GM12865 (cell line): ENCODE measurements at regions not wholly inside any gene's neighbourhood (a gene's known extent, or its start where the extent isn't known, plus 50 kb on each side); places are given as distances from the start of the nearest gene placed in this dataset.

Experiments used
- DNase-seq: peaks from one replicate; pipeline ENCODE4 v3.0.0; 2010; ENCODE audit warnings: low read depth
- H3K4me3 ChIP-seq: 2 replicates; pipeline ENCODE4 v1.5.1; 2011; ENCODE audit warnings: mild to moderate bottlenecking, low read depth, low read length, control low read depth
- CTCF ChIP-seq: IDR thresholded peaks from 2 replicates; pipeline ENCODE4 v1.5.1; 2011; ENCODE audit warnings: low read length, control low read depth, low read depth, inconsistent platforms; ENCODE audit not compliant: insufficient read depth; ENCODE audit errors: missing control alignments

DNA sequence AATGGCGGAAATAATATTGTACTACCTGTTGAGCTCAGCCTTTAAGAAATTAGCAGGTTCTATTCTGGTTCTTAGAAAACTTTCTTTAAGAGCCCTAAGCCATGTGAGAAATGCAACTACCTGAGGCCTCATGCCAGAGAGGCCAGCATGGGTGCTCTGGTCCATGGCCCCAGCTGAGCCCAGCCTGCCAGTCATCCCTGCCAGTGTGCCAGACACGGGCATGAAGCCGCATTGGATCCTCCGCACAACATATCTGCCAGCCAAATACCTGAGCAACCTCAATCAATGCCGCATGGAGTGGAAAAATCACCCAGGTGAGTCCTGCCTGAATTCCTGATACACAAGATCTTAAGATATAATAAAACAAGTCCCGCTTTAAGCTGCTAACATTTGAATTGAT lies 91.8 kb downstream of the C21orf91 start:
- no peak for DNase-seq
- no peak for TF ChIP-seq CTCF

DNA sequence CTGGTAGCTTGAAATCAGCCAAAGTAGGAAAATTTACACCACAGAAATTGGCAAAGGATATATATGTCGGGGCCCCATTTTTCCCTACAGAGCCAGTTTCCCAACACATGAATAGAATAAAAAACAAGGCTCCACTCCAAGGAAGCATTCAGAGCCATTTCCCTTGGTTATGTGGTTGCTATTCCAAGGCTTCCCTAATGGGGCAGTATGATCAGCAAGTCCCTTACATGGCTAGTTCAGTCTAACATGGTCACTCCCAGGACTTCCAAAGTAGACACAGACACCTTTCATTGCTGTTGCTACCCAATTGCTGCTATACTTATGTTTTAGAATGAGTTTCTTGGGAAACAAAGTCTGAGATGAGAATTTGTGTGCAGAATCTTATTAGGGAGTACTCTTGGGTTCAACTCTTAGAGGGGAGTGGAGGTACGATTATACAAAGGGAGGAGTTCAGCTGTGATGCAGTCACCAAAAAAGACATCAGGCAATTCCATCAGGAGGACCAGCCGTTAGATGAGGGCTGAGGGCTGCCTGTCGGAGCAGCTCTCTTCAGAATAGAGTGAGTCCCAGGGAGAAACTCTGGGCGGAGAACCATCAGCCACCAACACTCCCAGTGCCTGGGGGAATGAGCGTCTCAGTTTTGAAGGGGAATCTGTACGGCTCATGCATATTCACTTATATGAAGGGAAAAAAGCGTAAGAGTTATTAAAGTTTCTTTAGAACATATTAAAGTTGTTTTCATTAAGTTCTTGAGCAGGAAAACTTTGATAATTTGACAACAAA lies 92.9 kb downstream of the C21orf91 start:
- DNase-seq = no peak
- no peak for TF ChIP-seq CTCF
- no peak overlapping the region for H3K4me3 ChIP-seq

More for the DNA sequence above, 91.8 kb downstream of the C21orf91 start:
- H3K4me3 ChIP-seq = no peak overlapping the region

DNA sequence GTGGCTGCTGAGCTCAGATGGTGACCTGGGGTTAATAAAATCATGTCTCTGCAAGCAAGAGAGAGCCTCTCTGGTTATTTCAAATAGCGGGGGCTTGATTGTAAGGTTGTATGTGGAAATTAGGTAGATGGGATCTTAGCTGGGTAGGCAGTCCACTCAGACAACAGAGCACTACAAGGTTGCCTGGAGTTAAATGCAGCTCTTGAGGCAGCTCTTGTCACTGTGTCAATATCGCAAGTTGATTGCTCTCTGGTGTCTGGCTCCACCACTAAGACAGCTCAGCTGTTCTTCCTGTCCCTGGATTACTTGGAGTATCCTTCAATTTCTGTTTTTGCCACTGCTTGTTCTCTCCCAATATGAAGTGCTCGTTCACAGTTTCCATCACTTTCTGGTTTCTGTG lies 93.8 kb downstream of the C21orf91 start:
- no peak for TF ChIP-seq CTCF
- H3K4me3 ChIP-seq = no peak overlapping the region
- no peak for DNase-seq

DNA sequence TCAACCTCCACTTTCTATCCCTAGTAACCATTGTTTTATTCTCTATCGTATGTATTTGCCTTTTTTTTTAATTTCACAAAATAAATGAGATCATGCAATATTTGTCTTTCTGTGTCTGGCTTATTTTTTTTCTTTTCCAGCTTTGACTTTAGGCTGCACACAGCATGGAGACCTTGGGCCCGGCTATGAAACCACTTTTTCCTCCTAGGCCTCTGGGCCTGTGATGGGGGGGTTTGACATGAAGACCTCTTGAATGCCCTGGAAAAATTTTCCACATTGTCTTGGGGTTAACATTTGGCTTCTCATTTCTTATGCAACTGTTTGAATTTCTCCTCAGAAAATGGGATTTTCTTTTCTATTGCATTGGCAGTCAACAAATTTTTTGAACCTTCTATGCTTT lies 100.2 kb upstream of the BTG3 start:
- no peak for DNase-seq
- no peak for TF ChIP-seq CTCF
- no peak overlapping the region for H3K4me3 ChIP-seq

DNA sequence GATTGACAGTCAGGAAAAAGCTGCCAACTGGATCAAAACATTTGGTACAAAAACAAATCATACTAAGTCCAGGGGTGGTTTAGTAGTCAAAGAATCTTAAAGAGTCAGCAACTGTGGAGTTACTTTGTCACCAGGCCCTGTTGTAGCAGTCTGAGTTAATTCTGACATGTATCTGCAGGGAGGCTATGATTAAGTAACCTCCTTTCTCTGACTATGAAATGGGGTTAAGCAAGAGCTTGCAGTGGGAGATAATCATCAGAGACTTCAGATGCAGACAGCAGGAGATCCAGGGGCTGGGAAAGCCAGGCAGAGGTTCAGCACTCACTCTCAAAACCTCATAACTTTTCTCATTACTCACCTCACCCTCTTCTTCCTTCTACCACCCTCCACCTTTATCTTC lies 99.2 kb upstream of the BTG3 start:
- no peak overlapping the region for H3K4me3 ChIP-seq
- DNase-seq = no peak
- TF ChIP-seq CTCF = no peak

DNA sequence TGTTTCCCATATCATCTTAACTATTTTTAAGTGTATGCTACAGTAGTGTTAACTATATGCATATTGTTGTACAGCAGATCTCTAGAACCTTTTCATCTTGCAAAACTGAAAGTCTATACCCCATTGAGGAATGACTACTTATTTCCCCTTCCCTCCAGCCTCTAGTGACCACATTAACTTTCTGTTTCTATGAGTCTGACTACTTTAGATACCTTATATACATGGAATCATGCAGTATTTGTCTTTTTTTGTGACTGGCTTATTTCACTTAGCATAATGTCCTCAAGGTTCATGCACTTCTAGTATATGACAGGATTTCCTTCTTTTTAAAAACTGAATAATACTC lies 96.5 kb upstream of the BTG3 start:
- DNase-seq = peak; percentile 59
- H3K4me3 ChIP-seq = no peak overlapping the region
- TF ChIP-seq CTCF = no peak
